ENCODE measurements at regions not wholly inside any gene's neighbourhood (a gene's known extent, or its start where the extent isn't known, plus 50 kb on each side); places are given as distances from the start of the nearest gene placed in this dataset.

- no peaks in the 10 kb centered on the region for H3K27me3 ChIP-seq (ENCODE audit: control insufficient read depth, insufficient read depth, low read length)
- no peaks in the 10 kb centered on the region for H3K36me3 ChIP-seq (ENCODE audit: control insufficient read depth, insufficient read depth, low read length)
- no peak overlapping the region for H3K4me3 ChIP-seq (ENCODE audit: low read depth, low read length)
- peak; percentile 6 for DNase-seq (ENCODE audit: low read depth)
- TF ChIP-seq CTCF (IDR thresholded peaks at IDR 0.05; ENCODE audit: insufficient read depth, low read length, severe bottlenecking): no peak
- FAIRE-seq: no peak
Measured at GRCh38 chr1:195376190-195376589, 1232.0 kb downstream of the KCNT2 start.

- TF ChIP-seq CTCF (IDR thresholded peaks at IDR 0.05; ENCODE audit: insufficient read depth, low read length, severe bottlenecking): no peak
- FAIRE-seq (no peak), DNase-seq (ENCODE audit: low read depth) (no peak)
- Histone ChIP-seq H3K27me3 (ENCODE audit: control insufficient read depth, insufficient read depth, low read length) (no peaks in the 10 kb centered on the region), H3K36me3 (ENCODE audit: control insufficient read depth, insufficient read depth, low read length) (no peaks in the 10 kb centered on the region), H3K4me3 (ENCODE audit: low read depth, low read length) (no peak overlapping the region)
Measured at GRCh38 chr1:195373856-195374255, 1234.4 kb downstream of the KCNT2 start.

GRCh38 chr1:195345149-195345548 is 1263.1 kb downstream of the KCNT2 start:
- FAIRE-seq (no peak), DNase-seq (ENCODE audit: low read depth) (no peak)
- TF ChIP-seq CTCF (IDR thresholded peaks at IDR 0.05; ENCODE audit: insufficient read depth, low read length, severe bottlenecking): no peak
- no peak overlapping the region for H3K4me3 ChIP-seq (ENCODE audit: low read depth, low read length)
- H3K27me3 ChIP-seq (ENCODE audit: control insufficient read depth, insufficient read depth, low read length): no peaks in the 10 kb centered on the region
- no peaks in the 10 kb centered on the region for H3K36me3 ChIP-seq (ENCODE audit: control insufficient read depth, insufficient read depth, low read length)

- DNase-seq (ENCODE audit: low read depth) (no peak), FAIRE-seq (no peak)
- Histone ChIP-seq H3K4me3 (ENCODE audit: low read depth, low read length) (no peak overlapping the region), H3K27me3 (ENCODE audit: control insufficient read depth, insufficient read depth, low read length) (no peaks in the 10 kb centered on the region), H3K36me3 (ENCODE audit: control insufficient read depth, insufficient read depth, low read length) (no peaks in the 10 kb centered on the region)
- no peak for TF ChIP-seq CTCF (IDR thresholded peaks at IDR 0.05; ENCODE audit: insufficient read depth, low read length, severe bottlenecking)
Measured at GRCh38 chr1:195337646-195338045, 1270.6 kb downstream of the KCNT2 start.

- DNase-seq (ENCODE audit: low read depth): no peak
- H3K36me3 ChIP-seq (ENCODE audit: control insufficient read depth, insufficient read depth, low read length): no peaks in the 10 kb centered on the region
- FAIRE-seq: no peak
- no peak overlapping the region for H3K4me3 ChIP-seq (ENCODE audit: low read depth, low read length)
- H3K27me3 ChIP-seq (ENCODE audit: control insufficient read depth, insufficient read depth, low read length): no peaks in the 10 kb centered on the region
- no peak for TF ChIP-seq CTCF (IDR thresholded peaks at IDR 0.05; ENCODE audit: insufficient read depth, low read length, severe bottlenecking)
Measured at GRCh38 chr1:195336812-195337211, 1271.4 kb downstream of the KCNT2 start.

GRCh38 chr1:195335541-195335940 is 1272.7 kb downstream of the KCNT2 start:
- no peak for TF ChIP-seq CTCF (IDR thresholded peaks at IDR 0.05; ENCODE audit: insufficient read depth, low read length, severe bottlenecking)
- H3K27me3 ChIP-seq (ENCODE audit: control insufficient read depth, insufficient read depth, low read length): no peaks in the 10 kb centered on the region
- FAIRE-seq: no peak

More at GRCh38 chr1:195335541-195335940, 1272.7 kb downstream of the KCNT2 start:
- H3K4me3 ChIP-seq (ENCODE audit: low read depth, low read length): no peak overlapping the region
- H3K36me3 ChIP-seq (ENCODE audit: control insufficient read depth, insufficient read depth, low read length): no peaks in the 10 kb centered on the region
- DNase-seq (ENCODE audit: low read depth): no peak

Data from bronchial epithelial cell (primary cell).